ENCODE measurements at regions not wholly inside any gene's neighbourhood (a gene's known extent, or its start where the extent isn't known, plus 50 kb on each side); places are given as distances from the start of the nearest gene placed in this dataset.

- H2BK120ac ChIP-seq (ENCODE audit: low read depth, low read length), result peak overlapping the region; percentile 47; the same call in 1 of the 2 replicates
- H4K5ac ChIP-seq (ENCODE audit: low read depth, low read length), result no peak overlapping the region
- H3K4me1 ChIP-seq (ENCODE audit: control insufficient read depth, insufficient read depth, low read length), result peaks cover 7% of the 10 kb centered on the region
- no peak overlapping the region; a peak in 1 of 4 replicates for H4K8ac ChIP-seq (ENCODE audit: low read depth in 2 of 2, low read length in 2 of 2)
- TF ChIP-seq NFE2L2 (IDR thresholded peaks at IDR 0.05; ENCODE audit: low read depth, low read length) (no peak), MAFK (IDR thresholded peaks at IDR 0.05; ENCODE audit: low read depth, low read length) (no peak), RFX5 (IDR thresholded peaks at IDR 0.05; ENCODE audit: low read depth, low read length) (no peak), BHLHE40 (IDR thresholded peaks at IDR 0.05; ENCODE audit: low read depth, low read length) (no peak)
- TF ChIP-seq, protein P1, sequence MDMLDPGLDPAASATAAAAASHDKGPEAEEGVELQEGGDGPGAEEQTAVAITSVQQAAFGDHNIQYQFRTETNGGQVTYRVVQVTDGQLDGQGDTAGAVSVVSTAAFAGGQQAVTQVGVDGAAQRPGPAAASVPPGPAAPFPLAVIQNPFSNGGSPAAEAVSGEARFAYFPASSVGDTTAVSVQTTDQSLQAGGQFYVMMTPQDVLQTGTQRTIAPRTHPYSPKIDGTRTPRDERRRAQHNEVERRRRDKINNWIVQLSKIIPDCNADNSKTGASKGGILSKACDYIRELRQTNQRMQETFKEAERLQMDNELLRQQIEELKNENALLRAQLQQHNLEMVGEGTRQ (IDR thresholded peaks at IDR 0.05; ENCODE audit: low read depth, low read length), result no peak
- TF ChIP-seq, protein P2, sequence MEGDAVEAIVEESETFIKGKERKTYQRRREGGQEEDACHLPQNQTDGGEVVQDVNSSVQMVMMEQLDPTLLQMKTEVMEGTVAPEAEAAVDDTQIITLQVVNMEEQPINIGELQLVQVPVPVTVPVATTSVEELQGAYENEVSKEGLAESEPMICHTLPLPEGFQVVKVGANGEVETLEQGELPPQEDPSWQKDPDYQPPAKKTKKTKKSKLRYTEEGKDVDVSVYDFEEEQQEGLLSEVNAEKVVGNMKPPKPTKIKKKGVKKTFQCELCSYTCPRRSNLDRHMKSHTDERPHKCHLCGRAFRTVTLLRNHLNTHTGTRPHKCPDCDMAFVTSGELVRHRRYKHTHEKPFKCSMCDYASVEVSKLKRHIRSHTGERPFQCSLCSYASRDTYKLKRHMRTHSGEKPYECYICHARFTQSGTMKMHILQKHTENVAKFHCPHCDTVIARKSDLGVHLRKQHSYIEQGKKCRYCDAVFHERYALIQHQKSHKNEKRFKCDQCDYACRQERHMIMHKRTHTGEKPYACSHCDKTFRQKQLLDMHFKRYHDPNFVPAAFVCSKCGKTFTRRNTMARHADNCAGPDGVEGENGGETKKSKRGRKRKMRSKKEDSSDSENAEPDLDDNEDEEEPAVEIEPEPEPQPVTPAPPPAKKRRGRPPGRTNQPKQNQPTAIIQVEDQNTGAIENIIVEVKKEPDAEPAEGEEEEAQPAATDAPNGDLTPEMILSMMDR (conservative IDR thresholded peaks at IDR 0.05; ENCODE audit: low read depth, low read length), result no peak
- H3K9ac ChIP-seq (ENCODE audit: low read depth, low read length), result no peak overlapping the region
- no peak overlapping the region for H2AFZ ChIP-seq (replicated peaks; ENCODE audit: low read length, poor library complexity)
- H2BK20ac ChIP-seq (ENCODE audit: low read depth, low read length), result peak overlapping the region; percentile 58; the same call in 1 of the 2 replicates
- no TSS peak for BruUV-seq (replicated peaks)
- no peaks in the 10 kb centered on the region for H3K27me3 ChIP-seq (ENCODE audit: control insufficient read depth, insufficient read depth, low read length)
- no peak overlapping the region for H3K18ac ChIP-seq (ENCODE audit: low read depth, low read length)
- DNase-seq (peak; percentile 42), ATAC-seq (ENCODE audit: low read depth) (peak; percentile 38; the same call in 1 of the 2 replicates)
- CTCF ChIA-PET, result no interaction called here
- in situ Hi-C loops (cut with MboI; ENCODE audit: low sequenced_read_pairs), result no loop called here
- dilution Hi-C loops (cut with HindIII; ENCODE audit: low sequenced_read_pairs, unreplicated experiment), result no loop called here
- no peak overlapping the region for H3K23ac ChIP-seq (ENCODE audit: low read depth, low read length)
- WGBS, 2 experiments (ENCODE audit: extremely low coverage in 2 of 2, insufficient read length in 1 of 2), result no CpG with 5 or more reads among the region's 7 CpGs
- no peak overlapping the region for H3K56ac ChIP-seq (ENCODE audit: extremely low read depth, insufficient read depth, low read length)
- H3K14ac ChIP-seq (replicated peaks; ENCODE audit: low read depth, low read length), result no peak overlapping the region
- no peak overlapping the region for H3K27ac ChIP-seq (ENCODE audit: insufficient read depth, low read length)
- peak overlapping the region; percentile 54; the same call in 1 of the 2 replicates for H3K4ac ChIP-seq (ENCODE audit: low read depth, low read length)
- H4K20me1 ChIP-seq (ENCODE audit: insufficient read depth, low read length), result no peaks in the 10 kb centered on the region
- no peaks in the 10 kb centered on the region; a peak in 2 of 4 replicates for H3K79me1 ChIP-seq (ENCODE audit: low read depth in 1 of 2, low read length in 2 of 2)
- H2BK5ac ChIP-seq (ENCODE audit: low read depth, low read length, poor library complexity, severe bottlenecking), result no peak overlapping the region
- peaks cover 4% of the 10 kb centered on the region for H3K9me1 ChIP-seq (ENCODE audit: insufficient read depth, low read length)
- H3K4me2 ChIP-seq (ENCODE audit: low read depth, low read length), result no peak overlapping the region
- no peaks in the 10 kb centered on the region for H3K9me3 ChIP-seq (ENCODE audit: control insufficient read depth, insufficient read depth, low read length)
- no peak overlapping the region for H2AK5ac ChIP-seq (ENCODE audit: low read depth, low read length)
- H3K4me3 ChIP-seq (ENCODE audit: insufficient read depth, low read depth, low read length), result no peak overlapping the region
- POLR2A ChIA-PET (ENCODE audit: unreplicated experiment), result no interaction called here
- H2AK9ac ChIP-seq (replicated peaks; ENCODE audit: low read depth, low read length, poor library complexity), result no peak overlapping the region
- H4K91ac ChIP-seq (ENCODE audit: insufficient read depth, low read depth, low read length), result no peak overlapping the region
- no peaks in the 10 kb centered on the region for H3K36me3 ChIP-seq (ENCODE audit: control insufficient read depth, insufficient read depth, low read length)
- intact Hi-C loops (cut with micrococcal nuclease), result no loop called here
- H2BK15ac ChIP-seq (ENCODE audit: low read depth, low read length), result no peak overlapping the region
Observed at GRCh38 chr6:21826023-21826422, 232.5 kb downstream of the SOX4 start.
